ENCODE measurements at regions not wholly inside any gene's neighbourhood (a gene's known extent, or its start where the extent isn't known, plus 50 kb on each side); places are given as distances from the start of the nearest gene placed in this dataset.

DNA sequence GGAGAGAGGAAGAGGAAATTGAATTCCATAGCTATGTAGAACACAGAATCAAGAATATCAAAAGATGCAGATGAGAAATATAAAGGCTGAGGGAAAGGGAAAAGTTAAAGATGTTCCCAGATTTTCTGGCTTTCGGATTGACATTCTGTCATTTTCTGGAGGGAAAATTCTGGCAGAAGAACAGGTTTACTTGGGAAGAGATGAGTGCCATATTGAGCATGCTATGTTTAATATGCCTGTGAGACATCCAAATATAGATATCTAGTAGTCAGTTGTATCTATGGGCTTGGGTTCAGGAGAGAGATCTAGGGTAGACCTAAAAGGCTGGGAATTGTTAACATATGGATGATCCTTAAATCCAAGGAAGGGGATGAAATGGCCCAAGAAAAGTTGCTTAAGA lies 181.9 kb upstream of the ARG1 start:
- TF ChIP-seq, protein P1, sequence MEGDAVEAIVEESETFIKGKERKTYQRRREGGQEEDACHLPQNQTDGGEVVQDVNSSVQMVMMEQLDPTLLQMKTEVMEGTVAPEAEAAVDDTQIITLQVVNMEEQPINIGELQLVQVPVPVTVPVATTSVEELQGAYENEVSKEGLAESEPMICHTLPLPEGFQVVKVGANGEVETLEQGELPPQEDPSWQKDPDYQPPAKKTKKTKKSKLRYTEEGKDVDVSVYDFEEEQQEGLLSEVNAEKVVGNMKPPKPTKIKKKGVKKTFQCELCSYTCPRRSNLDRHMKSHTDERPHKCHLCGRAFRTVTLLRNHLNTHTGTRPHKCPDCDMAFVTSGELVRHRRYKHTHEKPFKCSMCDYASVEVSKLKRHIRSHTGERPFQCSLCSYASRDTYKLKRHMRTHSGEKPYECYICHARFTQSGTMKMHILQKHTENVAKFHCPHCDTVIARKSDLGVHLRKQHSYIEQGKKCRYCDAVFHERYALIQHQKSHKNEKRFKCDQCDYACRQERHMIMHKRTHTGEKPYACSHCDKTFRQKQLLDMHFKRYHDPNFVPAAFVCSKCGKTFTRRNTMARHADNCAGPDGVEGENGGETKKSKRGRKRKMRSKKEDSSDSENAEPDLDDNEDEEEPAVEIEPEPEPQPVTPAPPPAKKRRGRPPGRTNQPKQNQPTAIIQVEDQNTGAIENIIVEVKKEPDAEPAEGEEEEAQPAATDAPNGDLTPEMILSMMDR (conservative IDR thresholded peaks at IDR 0.05; ENCODE audit: control insufficient read depth, insufficient read depth, low read depth, low read length) = no peak

GRCh38 chr6:131393433-131393832 lies 179.6 kb upstream of the ARG1 start:
- TF ChIP-seq, protein P1 (conservative IDR thresholded peaks at IDR 0.05; ENCODE audit: control insufficient read depth, insufficient read depth, low read depth, low read length) = no peak
- no peak for DNase-seq (ENCODE audit: low read depth)
- H3K4me3 ChIP-seq (ENCODE audit: control insufficient read depth, low read depth, low read length) = no peak overlapping the region

More for the DNA sequence above, 181.9 kb upstream of the ARG1 start:
- no peak for DNase-seq (ENCODE audit: low read depth)
- no peak overlapping the region for H3K4me3 ChIP-seq (ENCODE audit: control insufficient read depth, low read depth, low read length)

- TF ChIP-seq, protein P1 (conservative IDR thresholded peaks at IDR 0.05; ENCODE audit: control insufficient read depth, insufficient read depth, low read depth, low read length) = no peak
- H3K4me3 ChIP-seq (ENCODE audit: control insufficient read depth, low read depth, low read length) = no peak overlapping the region
- no peak for DNase-seq (ENCODE audit: low read depth)
Observed at GRCh38 chr6:131394768-131395432, 178.1 kb upstream of the ARG1 start.

GRCh38 chr6:131398176-131398575 lies 174.8 kb upstream of the ARG1 start:
- TF ChIP-seq, protein P1 (conservative IDR thresholded peaks at IDR 0.05; ENCODE audit: control insufficient read depth, insufficient read depth, low read depth, low read length) = no peak

GRCh38 chr6:131399433-131399832 lies 173.6 kb upstream of the ARG1 start:
- no peak overlapping the region for H3K4me3 ChIP-seq (ENCODE audit: control insufficient read depth, low read depth, low read length)
- no peak for DNase-seq (ENCODE audit: low read depth)
- TF ChIP-seq, protein P1 (conservative IDR thresholded peaks at IDR 0.05; ENCODE audit: control insufficient read depth, insufficient read depth, low read depth, low read length) = no peak

More at GRCh38 chr6:131398176-131398575, 174.8 kb upstream of the ARG1 start:
- H3K4me3 ChIP-seq (ENCODE audit: control insufficient read depth, low read depth, low read length) = no peak overlapping the region
- no peak for DNase-seq (ENCODE audit: low read depth)

DNA sequence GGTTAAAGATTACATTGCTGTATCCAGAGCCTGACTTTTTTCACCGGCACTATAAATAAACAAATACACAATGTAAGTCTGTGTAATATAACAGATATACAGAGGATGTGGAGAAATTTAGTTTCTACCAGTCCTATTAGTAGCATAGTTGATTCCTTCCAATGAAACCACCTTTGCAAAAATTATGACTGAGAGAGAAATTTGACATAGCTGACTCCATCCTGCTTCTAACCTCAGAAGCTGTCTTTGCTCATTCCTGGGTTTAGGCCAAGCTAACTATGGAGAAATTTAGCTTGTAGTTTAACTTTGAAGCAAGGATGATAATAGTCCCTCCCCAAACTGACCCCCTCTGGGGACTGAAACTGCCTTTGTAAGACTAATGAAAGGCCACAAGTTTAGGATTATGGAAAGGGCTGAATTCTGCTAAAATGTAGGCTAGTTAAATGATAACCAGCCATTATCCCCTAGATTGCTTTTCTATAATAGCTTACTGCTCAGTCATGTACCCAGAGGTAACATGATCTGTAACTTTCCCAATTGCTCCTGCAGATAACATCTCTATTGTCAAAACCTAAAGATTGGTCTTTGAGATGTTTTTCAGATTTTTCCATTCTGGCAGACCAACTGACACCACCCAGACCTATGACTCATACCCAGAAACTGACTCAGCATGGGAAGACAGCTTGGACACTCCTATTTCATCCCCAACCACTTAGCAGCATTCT lies 172.8 kb upstream of the ARG1 start:
- H3K4me3 ChIP-seq (ENCODE audit: control insufficient read depth, low read depth, low read length) = no peak overlapping the region
- DNase-seq (ENCODE audit: low read depth) = peak; percentile 93
- TF ChIP-seq, protein P1 (conservative IDR thresholded peaks at IDR 0.05; ENCODE audit: control insufficient read depth, insufficient read depth, low read depth, low read length) = no peak
